Keratinocyte (primary cell): ENCODE measurements at regions not wholly inside any gene's neighbourhood (a gene's known extent, or its start where the extent isn't known, plus 50 kb on each side); places are given as distances from the start of the nearest gene placed in this dataset.

Experiments
- CTCF ChIP-seq, 3 experiments: IDR thresholded peaks in 1 of 3; conservative IDR thresholded peaks in 1 of 3; optimal IDR thresholded peaks in 1 of 3; 2 replicates in 2 of 3; 3 replicates in 1 of 3; pipeline versions ENCODE3 to v1.5.1; 2011; ENCODE audit warnings: low read length in 3 of 3, mild to moderate bottlenecking in 3 of 3, moderate library complexity in 2 of 3, control low read depth in 1 of 3, inconsistent platforms in 1 of 3; ENCODE audit not compliant: insufficient read depth in 2 of 3; ENCODE audit errors: extremely low read depth in 1 of 3
- EZH2 ChIP-seq: IDR thresholded peaks from one replicate; pipeline ENCODE4 v1.6.1; 2012; ENCODE audit warnings: inconsistent platforms, mild to moderate bottlenecking, low read length, moderate library complexity

DNA sequence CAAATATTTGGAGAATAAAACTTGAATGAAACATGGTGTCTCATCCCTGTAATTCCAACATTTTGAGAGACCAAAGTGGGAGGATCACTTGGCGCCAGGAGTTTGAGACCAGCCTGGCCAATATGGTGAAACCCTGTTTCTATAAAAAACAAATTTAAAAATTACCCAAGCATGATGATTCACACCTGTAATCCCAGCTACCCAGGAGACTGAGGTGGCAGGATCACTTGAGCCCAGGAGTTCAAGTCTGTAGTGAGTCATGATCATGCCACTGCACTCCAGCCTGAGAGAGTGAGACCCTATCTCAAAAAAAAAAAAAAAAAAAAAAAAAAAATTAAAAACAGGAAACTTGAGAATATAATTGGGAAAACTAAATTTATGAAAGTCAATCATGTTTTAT, 481.1 kb downstream of the SEMA3D start:
- TF ChIP-seq CTCF (optimal IDR thresholded peaks at IDR 0.05 in 1 of 3, IDR thresholded peaks at IDR 0.05 in 1 of 3, conservative IDR thresholded peaks at IDR 0.05 in 1 of 3; ENCODE audit: extremely low read depth in 1 of 3, insufficient read depth in 2 of 3, low read length in 3 of 3) (no peak), EZH2 (no peak)
